Endodermal cell (in vitro differentiated cells): ENCODE measurements at regions not wholly inside any gene's neighbourhood (a gene's known extent, or its start where the extent isn't known, plus 50 kb on each side); places are given as distances from the start of the nearest gene placed in this dataset.

Experiments
- DNase-seq: peaks from one replicate; pipeline ENCODE4 v3.0.0-alpha.2; 2017
- H3K27ac ChIP-seq: 2 replicates; pipeline ENCODE4 v1.5.1; 2013; ENCODE audit warnings: mild to moderate bottlenecking, low read depth, low read length, moderate library complexity
- H3K27me3 ChIP-seq: 2 replicates; pipeline ENCODE4 v1.6.1; 2013; ENCODE audit warnings: mild to moderate bottlenecking, low read length, moderate library complexity; ENCODE audit not compliant: insufficient read depth, control insufficient read depth, poor library complexity, severe bottlenecking
- H3K36me3 ChIP-seq: 2 replicates; pipeline ENCODE4 v1.7.0; 2013; ENCODE audit warnings: mild to moderate bottlenecking, low read length, moderate library complexity; ENCODE audit not compliant: control insufficient read depth, insufficient read depth
- H3K4me1 ChIP-seq: one replicate; pipeline ENCODE4 v1.7.0; 2013; ENCODE audit warnings: low read length; ENCODE audit not compliant: control insufficient read depth, insufficient read depth
- H3K4me3 ChIP-seq: 2 replicates; pipeline ENCODE4 v1.5.1; 2013; ENCODE audit warnings: mild to moderate bottlenecking, low read length, moderate library complexity
- H3K9ac ChIP-seq: 2 replicates; pipeline ENCODE4 v1.6.1; 2013; ENCODE audit warnings: mild to moderate bottlenecking, low read length, moderate library complexity; ENCODE audit not compliant: poor library complexity, severe bottlenecking; ENCODE audit errors: extremely low read depth
- H3K9me3 ChIP-seq: 2 replicates; pipeline ENCODE4 v1.6.1; 2013; ENCODE audit warnings: mild to moderate bottlenecking, low read length, moderate library complexity; ENCODE audit not compliant: control insufficient read depth
- H3K27ac Mint-ChIP-seq: 2 replicates; pipeline ENCODE4 v1.8.0; 2020; ENCODE audit warnings: mixed read lengths
- H3K27me3 Mint-ChIP-seq: 2 replicates; pipeline ENCODE4 v1.8.0; 2021; ENCODE audit warnings: mild to moderate bottlenecking, mixed read lengths; ENCODE audit not compliant: insufficient read depth
- H3K36me3 Mint-ChIP-seq: 2 replicates; pipeline ENCODE4 v1.8.0; 2020; ENCODE audit warnings: low read depth, mixed read lengths
- H3K4me1 Mint-ChIP-seq: 2 replicates; pipeline ENCODE4 v1.8.0; 2020; ENCODE audit warnings: mixed read lengths
- H3K4me3 Mint-ChIP-seq: 2 replicates; pipeline ENCODE4 v1.8.0; 2020; ENCODE audit warnings: mild to moderate bottlenecking, moderate library complexity, mixed read lengths
- H3K9me3 Mint-ChIP-seq: 2 replicates; pipeline ENCODE4 v1.8.0; 2020; ENCODE audit warnings: mild to moderate bottlenecking, mixed read lengths
- CTCF ChIP-seq: fragments of 200-600 bp; sonication (generic); conservative IDR thresholded peaks from 2 replicates; pipeline ENCODE4 v1.5.0; 2021; ENCODE audit warnings: antibody characterized with exemption, mild to moderate bottlenecking
- WGBS, 2 experiments: methylation state at CpG; one replicate each; pipeline versions ENCODE4 v1.1.5 to v1.1.7; 2013; ENCODE audit warnings: missing lambda C conversion rate in 2 of 2, mixed read lengths in 1 of 2; ENCODE audit not compliant: insufficient coverage in 1 of 2, insufficient read length in 1 of 2; 5-methylcytosine and 5-hydroxymethylcytosine counted together

GRCh38 chr17:13699261-13699660 lies 97.5 kb upstream of the HS3ST3A1 start:
- H3K4me3 Mint-ChIP-seq = no peak overlapping the region
- H3K27me3 Mint-ChIP-seq = peaks cover 11% of the 10 kb centered on the region
- Histone ChIP-seq H3K9me3 (peaks cover 12% of the 10 kb centered on the region), H3K27ac (no peak overlapping the region), H3K36me3 (no peaks in the 10 kb centered on the region), H3K27me3 (peaks cover 4% of the 10 kb centered on the region), H3K4me3 (no peak overlapping the region), H3K4me1 (no peaks in the 10 kb centered on the region), H3K9ac (no peak overlapping the region)
- no peak for TF ChIP-seq CTCF
- no peak for DNase-seq
- H3K27ac Mint-ChIP-seq = no peak overlapping the region
- peaks cover 28% of the 10 kb centered on the region for H3K9me3 Mint-ChIP-seq
- WGBS, 2 experiments = 89 to 97% methylated on average over 1 to 2 of the region's 2 CpGs
- H3K36me3 Mint-ChIP-seq = no peaks in the 10 kb centered on the region
- peaks cover 7% of the 10 kb centered on the region for H3K4me1 Mint-ChIP-seq

GRCh38 chr17:13702266-13702665 lies 100.5 kb upstream of the HS3ST3A1 start:
- H3K27me3 ChIP-seq = peaks cover 4% of the 10 kb centered on the region
- no peak overlapping the region for H3K4me3 ChIP-seq
- no peak for DNase-seq
- no peak overlapping the region for H3K27ac ChIP-seq
- H3K4me1 Mint-ChIP-seq = peaks cover 7% of the 10 kb centered on the region
- H3K9ac ChIP-seq = no peak overlapping the region
- WGBS, 2 experiments = 86 to 96% methylated on average over 1 of the region's 1 CpG
- no peak overlapping the region for H3K4me3 Mint-ChIP-seq
- no peak for TF ChIP-seq CTCF
- no peaks in the 10 kb centered on the region for H3K36me3 ChIP-seq
- no peaks in the 10 kb centered on the region for H3K4me1 ChIP-seq
- peaks cover 16% of the 10 kb centered on the region for H3K9me3 Mint-ChIP-seq
- no peaks in the 10 kb centered on the region for H3K36me3 Mint-ChIP-seq
- H3K9me3 ChIP-seq = no peaks in the 10 kb centered on the region
- peaks cover 21% of the 10 kb centered on the region for H3K27me3 Mint-ChIP-seq
- H3K27ac Mint-ChIP-seq = no peak overlapping the region

- H3K9me3 ChIP-seq = no peaks in the 10 kb centered on the region
- 97 to 100% methylated on average over 1 of the region's 1 CpG for WGBS, 2 experiments
- H3K36me3 Mint-ChIP-seq = no peaks in the 10 kb centered on the region
- H3K4me1 Mint-ChIP-seq = no peaks in the 10 kb centered on the region
- H3K4me3 Mint-ChIP-seq = no peak overlapping the region
- no peak overlapping the region for H3K27ac ChIP-seq
- no peak overlapping the region for H3K27ac Mint-ChIP-seq
- H3K27me3 ChIP-seq = peaks cover 4% of the 10 kb centered on the region
- no peak overlapping the region for H3K9ac ChIP-seq
- DNase-seq = no peak
- TF ChIP-seq CTCF = no peak
- no peaks in the 10 kb centered on the region for H3K36me3 ChIP-seq
- no peak overlapping the region for H3K4me3 ChIP-seq
- peaks cover 6% of the 10 kb centered on the region for H3K9me3 Mint-ChIP-seq
- no peaks in the 10 kb centered on the region for H3K4me1 ChIP-seq
- H3K27me3 Mint-ChIP-seq = peaks cover 21% of the 10 kb centered on the region
These were observed 102.6 kb upstream of the HS3ST3A1 start for GRCh38 chr17:13704333-13704732.
